GM21526 (cell line): ENCODE measurements at regions not wholly inside any gene's neighbourhood (a gene's known extent, or its start where the extent isn't known, plus 50 kb on each side); places are given as distances from the start of the nearest gene placed in this dataset.
A peak's percentile ranks its signal among the peaks of the same experiment; 100 is the strongest.
"Not testable (repeated sequence)": the region's sequence is repeated elsewhere in the genome, so short reads cannot be mapped to it uniquely, and the experiment has no call there.

Experiments
- ATAC-seq: cut with Tn5 transposase; IDR thresholded peaks from one replicate; pipeline ENCODE4 v1.9.1; 2021; ENCODE audit warnings: moderate library complexity; ENCODE audit not compliant: unreplicated experiment, low FRiP score

- no peak for ATAC-seq
Measured at GRCh38 chr1:178634445-178634844, 90.6 kb upstream of the RALGPS2 start.

GRCh38 chr1:178637841-178638240, 87.2 kb upstream of the RALGPS2 start:
- ATAC-seq = no peak

- no peak for ATAC-seq
Measured at GRCh38 chr1:178639326-178639725, 85.7 kb upstream of the RALGPS2 start.

- ATAC-seq = no peak
Measured at GRCh38 chr1:178642282-178642681, 82.8 kb upstream of the RALGPS2 start.

- no peak for ATAC-seq
Measured at GRCh38 chr1:178643349-178643748, 81.7 kb upstream of the RALGPS2 start.

- ATAC-seq = no peak
Measured at GRCh38 chr1:178643831-178644230, 81.2 kb upstream of the RALGPS2 start.

- ATAC-seq = no peak
Measured at GRCh38 chr1:178644308-178645120, 80.5 kb upstream of the RALGPS2 start.

GRCh38 chr1:178645157-178645807, 79.8 kb upstream of the RALGPS2 start:
- no peak for ATAC-seq

- ATAC-seq = no peak
Measured at GRCh38 chr1:178645808-178646200, 79.2 kb upstream of the RALGPS2 start.

- ATAC-seq = no peak
Measured at GRCh38 chr1:178646821-178647220, 78.2 kb upstream of the RALGPS2 start.

- ATAC-seq = no peak
Measured at GRCh38 chr1:178648151-178648550, 76.9 kb upstream of the RALGPS2 start.

- ATAC-seq = no peak
Measured at GRCh38 chr1:178649582-178650350, 75.3 kb upstream of the RALGPS2 start.

- ATAC-seq = no peak
Measured at GRCh38 chr1:178650934-178651511, 74.0 kb upstream of the RALGPS2 start.

- no peak for ATAC-seq
Measured at GRCh38 chr1:178651742-178652141, 73.3 kb upstream of the RALGPS2 start.

- no peak for ATAC-seq
Measured at GRCh38 chr1:178652506-178653490, 72.2 kb upstream of the RALGPS2 start.

GRCh38 chr1:178659789-178660208, 65.2 kb upstream of the RALGPS2 start:
- peak; percentile 81 for ATAC-seq

GRCh38 chr1:178660461-178660860, 64.6 kb upstream of the RALGPS2 start:
- no peak for ATAC-seq

GRCh38 chr1:178664278-178664677, 60.8 kb upstream of the RALGPS2 start:
- peak; percentile 87 for ATAC-seq

GRCh38 chr1:178665579-178665978, 59.5 kb upstream of the RALGPS2 start:
- no peak for ATAC-seq

- ATAC-seq = not testable (repeated sequence)
Measured at GRCh38 chr1:178666891-178667290, 58.2 kb upstream of the RALGPS2 start.
